ENCODE measurements at regions not wholly inside any gene's neighbourhood (a gene's known extent, or its start where the extent isn't known, plus 50 kb on each side); places are given as distances from the start of the nearest gene placed in this dataset.

DNA sequence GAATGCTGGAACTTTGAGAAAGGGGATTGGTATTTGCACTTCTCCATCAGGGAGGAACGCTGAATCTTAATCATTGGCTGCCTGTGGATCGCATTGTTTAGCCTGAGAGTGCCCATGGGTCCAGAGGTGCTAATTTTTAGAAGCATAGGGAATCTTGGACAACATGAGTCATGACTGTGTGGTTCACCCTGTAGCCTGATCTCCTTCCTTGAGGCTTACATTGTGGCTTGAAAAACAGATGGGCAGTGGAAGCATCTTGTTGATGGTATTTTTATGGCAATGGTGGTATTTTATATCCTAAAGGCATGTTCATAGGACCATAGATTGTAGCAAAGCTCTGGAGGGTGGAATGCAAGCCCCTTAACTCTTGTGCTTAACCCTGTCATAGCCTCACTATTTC, 99.2 kb upstream of the DBX1 start:
- TF ChIP-seq, protein P1, sequence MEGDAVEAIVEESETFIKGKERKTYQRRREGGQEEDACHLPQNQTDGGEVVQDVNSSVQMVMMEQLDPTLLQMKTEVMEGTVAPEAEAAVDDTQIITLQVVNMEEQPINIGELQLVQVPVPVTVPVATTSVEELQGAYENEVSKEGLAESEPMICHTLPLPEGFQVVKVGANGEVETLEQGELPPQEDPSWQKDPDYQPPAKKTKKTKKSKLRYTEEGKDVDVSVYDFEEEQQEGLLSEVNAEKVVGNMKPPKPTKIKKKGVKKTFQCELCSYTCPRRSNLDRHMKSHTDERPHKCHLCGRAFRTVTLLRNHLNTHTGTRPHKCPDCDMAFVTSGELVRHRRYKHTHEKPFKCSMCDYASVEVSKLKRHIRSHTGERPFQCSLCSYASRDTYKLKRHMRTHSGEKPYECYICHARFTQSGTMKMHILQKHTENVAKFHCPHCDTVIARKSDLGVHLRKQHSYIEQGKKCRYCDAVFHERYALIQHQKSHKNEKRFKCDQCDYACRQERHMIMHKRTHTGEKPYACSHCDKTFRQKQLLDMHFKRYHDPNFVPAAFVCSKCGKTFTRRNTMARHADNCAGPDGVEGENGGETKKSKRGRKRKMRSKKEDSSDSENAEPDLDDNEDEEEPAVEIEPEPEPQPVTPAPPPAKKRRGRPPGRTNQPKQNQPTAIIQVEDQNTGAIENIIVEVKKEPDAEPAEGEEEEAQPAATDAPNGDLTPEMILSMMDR (IDR thresholded peaks at IDR 0.05): no peak
- peaks cover 10% of the 10 kb centered on the region; the same call in 1 of the 2 replicates for H3K27me3 Mint-ChIP-seq (ENCODE audit: insufficient read depth)
- H3K36me3 Mint-ChIP-seq (ENCODE audit: low read depth): no peaks in the 10 kb centered on the region
- H3K4me3 Mint-ChIP-seq: no peak overlapping the region
- peak; percentile 2 for DNase-seq
- H3K9me3 Mint-ChIP-seq: no peaks in the 10 kb centered on the region
- no peak overlapping the region for H3K27ac Mint-ChIP-seq
- H3K4me1 Mint-ChIP-seq (ENCODE audit: low read depth): no peaks in the 10 kb centered on the region; the same call in 1 of the 2 replicates

DNA sequence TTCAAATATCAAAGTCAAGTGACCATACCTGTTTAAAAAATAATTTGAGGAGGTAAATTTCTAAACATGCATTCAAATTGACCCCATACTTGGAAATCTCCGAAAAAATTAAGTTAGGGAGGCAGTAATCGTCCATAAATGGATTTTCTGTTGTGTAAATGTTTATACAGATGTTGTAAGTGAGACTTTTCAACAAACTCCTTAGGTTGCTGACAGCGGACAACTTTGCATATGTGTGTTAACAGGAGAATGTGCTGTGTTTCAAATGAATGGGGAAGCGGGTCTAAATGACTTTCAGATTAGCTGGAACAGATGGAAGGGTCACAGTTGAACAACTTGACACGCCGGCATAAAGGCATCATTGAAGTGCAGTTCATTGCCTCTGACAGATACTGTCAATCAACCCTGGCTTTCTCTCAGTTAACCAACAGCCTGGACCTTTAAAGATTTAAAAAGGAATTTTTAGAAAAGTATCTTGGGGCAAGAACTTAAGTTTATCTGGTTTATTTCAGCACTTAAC, 98.2 kb upstream of the DBX1 start:
- H3K4me1 Mint-ChIP-seq (ENCODE audit: low read depth): no peaks in the 10 kb centered on the region; the same call in 1 of the 2 replicates
- H3K27ac Mint-ChIP-seq: no peak overlapping the region
- H3K9me3 Mint-ChIP-seq: no peaks in the 10 kb centered on the region
- H3K27me3 Mint-ChIP-seq (ENCODE audit: insufficient read depth): peaks cover 6% of the 10 kb centered on the region; the same call in 1 of the 2 replicates
- H3K4me3 Mint-ChIP-seq: no peak overlapping the region
- H3K36me3 Mint-ChIP-seq (ENCODE audit: low read depth): no peaks in the 10 kb centered on the region
- TF ChIP-seq, protein P1 (IDR thresholded peaks at IDR 0.05): no peak
- no peak for DNase-seq

DNA sequence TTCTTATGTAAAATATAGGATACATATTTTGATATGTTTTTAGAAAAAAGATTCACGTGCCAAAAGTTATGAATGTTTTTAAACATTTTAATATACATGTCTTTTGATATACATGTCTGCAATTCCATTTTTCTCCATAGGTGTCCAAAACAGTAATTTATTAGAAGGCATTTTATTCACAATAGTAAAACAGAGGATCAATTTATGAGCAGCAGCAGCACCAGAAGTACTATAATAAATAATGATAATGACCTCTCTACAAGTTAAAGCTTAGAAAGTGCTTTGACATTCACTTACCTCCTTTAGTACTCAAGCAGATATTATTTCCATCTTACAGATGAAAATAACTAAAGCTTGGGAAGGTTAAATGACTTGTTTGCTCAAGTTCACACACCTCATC, 96.7 kb upstream of the DBX1 start:
- Mint-ChIP-seq H3K4me3 (no peak overlapping the region), H3K27ac (no peak overlapping the region), H3K36me3 (ENCODE audit: low read depth) (no peaks in the 10 kb centered on the region), H3K9me3 (no peaks in the 10 kb centered on the region), H3K4me1 (ENCODE audit: low read depth) (no peaks in the 10 kb centered on the region; the same call in 1 of the 2 replicates), H3K27me3 (ENCODE audit: insufficient read depth) (peaks cover 7% of the 10 kb centered on the region; the same call in 1 of the 2 replicates)
- no peak for DNase-seq
- TF ChIP-seq, protein P1 (IDR thresholded peaks at IDR 0.05): peak; percentile 34

DNA sequence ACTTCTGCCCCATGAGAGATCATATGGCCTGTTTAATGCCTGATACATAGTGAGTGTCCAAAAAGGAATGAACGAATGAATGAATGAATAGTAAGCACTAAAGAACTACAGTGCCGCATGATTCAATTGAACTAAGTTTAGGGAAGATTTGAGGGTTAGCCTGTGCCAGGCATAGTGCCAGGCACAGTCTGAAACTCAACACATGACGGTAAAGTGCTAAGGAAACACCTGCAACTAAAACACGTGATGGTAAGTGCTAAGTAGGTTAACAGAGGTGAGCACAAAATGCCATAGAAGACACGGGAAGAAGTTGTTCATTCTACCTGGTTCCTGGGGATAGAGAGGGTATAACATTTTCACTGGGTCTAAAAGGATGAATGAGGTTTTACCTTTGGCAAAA, 93.5 kb upstream of the DBX1 start:
- no peak for DNase-seq
- no peaks in the 10 kb centered on the region for H3K9me3 Mint-ChIP-seq
- no peaks in the 10 kb centered on the region for H3K36me3 Mint-ChIP-seq (ENCODE audit: low read depth)
- TF ChIP-seq, protein P1 (IDR thresholded peaks at IDR 0.05): no peak
- no peaks in the 10 kb centered on the region for H3K4me1 Mint-ChIP-seq (ENCODE audit: low read depth)
- H3K4me3 Mint-ChIP-seq: no peak overlapping the region
- no peak overlapping the region for H3K27ac Mint-ChIP-seq
- H3K27me3 Mint-ChIP-seq (ENCODE audit: insufficient read depth): peaks cover 2% of the 10 kb centered on the region; the same call in 1 of the 2 replicates

DNA sequence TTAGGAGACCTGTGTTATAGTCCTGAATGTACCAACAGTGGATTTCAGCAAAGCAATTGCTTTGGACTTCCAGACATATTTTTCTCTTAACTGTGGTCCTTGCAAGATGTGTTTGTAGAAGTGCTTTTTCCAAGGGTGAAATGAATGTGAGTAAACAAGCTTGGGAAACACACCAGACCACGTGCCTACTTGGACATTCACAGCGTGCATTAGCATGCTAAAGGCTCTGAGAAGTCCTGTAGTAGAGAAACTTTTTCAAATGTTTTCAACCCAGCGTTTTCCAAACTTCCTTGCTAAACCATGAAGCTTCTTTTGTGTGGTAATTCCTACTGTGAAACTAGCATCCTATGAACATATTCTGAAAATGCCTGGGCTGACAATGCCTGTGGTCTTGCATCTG, 91.2 kb upstream of the DBX1 start:
- Mint-ChIP-seq H3K4me1 (ENCODE audit: low read depth) (no peaks in the 10 kb centered on the region), H3K27me3 (ENCODE audit: insufficient read depth) (peaks cover 5% of the 10 kb centered on the region; the same call in 1 of the 2 replicates), H3K4me3 (no peak overlapping the region)

More for the DNA sequence above, 91.2 kb upstream of the DBX1 start:
- no peak for DNase-seq
- Mint-ChIP-seq H3K27ac (no peak overlapping the region), H3K36me3 (ENCODE audit: low read depth) (no peaks in the 10 kb centered on the region), H3K9me3 (no peaks in the 10 kb centered on the region)
- TF ChIP-seq, protein P1 (IDR thresholded peaks at IDR 0.05): no peak

All from HFFc6 (cell line).